ENCODE measurements at regions not wholly inside any gene's neighbourhood (a gene's known extent, or its start where the extent isn't known, plus 50 kb on each side); places are given as distances from the start of the nearest gene placed in this dataset.

- TF ChIP-seq, protein P1, sequence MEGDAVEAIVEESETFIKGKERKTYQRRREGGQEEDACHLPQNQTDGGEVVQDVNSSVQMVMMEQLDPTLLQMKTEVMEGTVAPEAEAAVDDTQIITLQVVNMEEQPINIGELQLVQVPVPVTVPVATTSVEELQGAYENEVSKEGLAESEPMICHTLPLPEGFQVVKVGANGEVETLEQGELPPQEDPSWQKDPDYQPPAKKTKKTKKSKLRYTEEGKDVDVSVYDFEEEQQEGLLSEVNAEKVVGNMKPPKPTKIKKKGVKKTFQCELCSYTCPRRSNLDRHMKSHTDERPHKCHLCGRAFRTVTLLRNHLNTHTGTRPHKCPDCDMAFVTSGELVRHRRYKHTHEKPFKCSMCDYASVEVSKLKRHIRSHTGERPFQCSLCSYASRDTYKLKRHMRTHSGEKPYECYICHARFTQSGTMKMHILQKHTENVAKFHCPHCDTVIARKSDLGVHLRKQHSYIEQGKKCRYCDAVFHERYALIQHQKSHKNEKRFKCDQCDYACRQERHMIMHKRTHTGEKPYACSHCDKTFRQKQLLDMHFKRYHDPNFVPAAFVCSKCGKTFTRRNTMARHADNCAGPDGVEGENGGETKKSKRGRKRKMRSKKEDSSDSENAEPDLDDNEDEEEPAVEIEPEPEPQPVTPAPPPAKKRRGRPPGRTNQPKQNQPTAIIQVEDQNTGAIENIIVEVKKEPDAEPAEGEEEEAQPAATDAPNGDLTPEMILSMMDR (IDR thresholded peaks at IDR 0.05 in 4 of 5, conservative IDR thresholded peaks at IDR 0.05 in 1 of 5), result no peak
- TF ChIP-seq POLR2A (IDR thresholded peaks at IDR 0.05), result no peak
- Histone ChIP-seq H3K9me3 (no peaks in the 10 kb centered on the region), H3K27me3 (no peaks in the 10 kb centered on the region), H3K36me3 (no peaks in the 10 kb centered on the region), H3K4me1 (no peaks in the 10 kb centered on the region), H3K27ac (no peak overlapping the region), H3K4me3 (no peak overlapping the region)
- ATAC-seq (no peak), DNase-seq (no peak)
- intact Hi-C loops (cut with DNase I; ENCODE audit: low total_unique reads), result no loop called here
- in situ Hi-C loops (cut with MboI; ENCODE audit: low sequenced_read_pairs in 4 of 4), result no loop called here
Measured at GRCh38 chr6:167588920-167589614, 237.6 kb upstream of the AFDN start.

DNA sequence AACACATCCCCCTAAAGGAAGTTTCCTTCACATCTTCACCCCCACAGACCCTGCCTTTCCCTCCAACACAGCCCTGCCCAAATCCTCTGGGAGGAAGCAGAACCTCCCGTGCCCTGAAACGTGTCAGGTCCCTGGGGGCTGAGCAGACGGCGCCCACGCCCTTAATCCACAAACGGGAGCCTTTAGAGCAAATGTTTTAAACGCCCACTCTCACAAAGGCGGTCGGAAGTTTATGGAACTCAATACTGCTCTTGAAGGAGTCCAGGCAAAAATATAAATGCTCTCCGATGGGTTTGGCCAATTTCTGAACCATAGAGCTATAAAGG lies 237.1 kb upstream of the AFDN start:
- no peaks in the 10 kb centered on the region for H3K36me3 ChIP-seq
- in situ Hi-C loops (cut with MboI; ENCODE audit: low sequenced_read_pairs in 4 of 4) (no loop called here), intact Hi-C loops (cut with DNase I; ENCODE audit: low total_unique reads) (no loop called here)
- no peak for ATAC-seq
- no peak for DNase-seq
- H3K9me3 ChIP-seq, result no peaks in the 10 kb centered on the region
- no peaks in the 10 kb centered on the region for H3K27me3 ChIP-seq
- H3K4me3 ChIP-seq, result no peak overlapping the region
- H3K4me1 ChIP-seq, result no peaks in the 10 kb centered on the region
- H3K27ac ChIP-seq, result no peak overlapping the region
- TF ChIP-seq POLR2A (IDR thresholded peaks at IDR 0.05), result no peak
- TF ChIP-seq, protein P1 (IDR thresholded peaks at IDR 0.05 in 4 of 5, conservative IDR thresholded peaks at IDR 0.05 in 1 of 5), result no peak

DNA sequence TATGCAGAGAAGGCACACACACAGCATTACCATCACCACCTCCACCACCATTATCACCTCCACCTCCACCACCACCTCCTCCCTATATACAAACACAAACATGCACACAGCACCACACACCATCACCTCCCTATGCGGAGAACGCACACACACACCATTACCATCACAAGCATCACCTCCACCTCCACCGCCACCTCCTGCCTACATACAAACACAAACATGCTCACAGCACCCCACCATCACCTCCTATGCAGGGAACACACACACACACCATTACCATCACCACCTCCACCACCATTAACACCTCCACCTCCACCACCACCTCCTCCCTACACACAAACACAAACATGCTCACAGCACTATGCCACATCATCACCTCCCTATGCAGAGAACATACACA lies 236.5 kb upstream of the AFDN start:
- Histone ChIP-seq H3K36me3 (no peaks in the 10 kb centered on the region), H3K27me3 (no peaks in the 10 kb centered on the region), H3K4me1 (no peaks in the 10 kb centered on the region), H3K4me3 (no peak overlapping the region), H3K27ac (no peak overlapping the region), H3K9me3 (no peaks in the 10 kb centered on the region)
- TF ChIP-seq, protein P1 (IDR thresholded peaks at IDR 0.05 in 4 of 5, conservative IDR thresholded peaks at IDR 0.05 in 1 of 5), result no peak
- TF ChIP-seq POLR2A (IDR thresholded peaks at IDR 0.05), result no peak
- ATAC-seq (no peak), DNase-seq (no peak)
- intact Hi-C loops (cut with DNase I; ENCODE audit: low total_unique reads), result no loop called here
- in situ Hi-C loops (cut with MboI; ENCODE audit: low sequenced_read_pairs in 4 of 4), result no loop called here
